ENCODE measurements at regions not wholly inside any gene's neighbourhood (a gene's known extent, or its start where the extent isn't known, plus 50 kb on each side); places are given as distances from the start of the nearest gene placed in this dataset.

DNA sequence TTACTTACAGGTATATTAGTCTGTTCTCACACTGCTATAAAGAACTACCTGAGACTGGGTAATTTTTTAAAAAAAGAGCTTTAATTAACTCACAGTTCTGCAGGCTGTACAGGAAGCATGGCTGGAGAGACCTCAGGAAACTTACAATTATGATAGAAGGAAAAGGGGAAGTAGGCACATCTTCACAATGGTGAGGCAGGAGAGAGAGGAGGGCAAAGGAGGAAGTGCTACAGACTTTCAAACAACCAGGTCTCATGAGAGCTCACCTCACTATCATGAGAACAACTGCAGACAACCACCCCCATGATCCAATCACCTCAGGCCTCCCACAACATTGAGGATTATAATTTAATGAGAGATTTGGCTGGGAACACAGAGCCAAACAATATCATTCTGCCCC lies 511.7 kb downstream of the SLITRK6 start:
- TF ChIP-seq, protein P1, sequence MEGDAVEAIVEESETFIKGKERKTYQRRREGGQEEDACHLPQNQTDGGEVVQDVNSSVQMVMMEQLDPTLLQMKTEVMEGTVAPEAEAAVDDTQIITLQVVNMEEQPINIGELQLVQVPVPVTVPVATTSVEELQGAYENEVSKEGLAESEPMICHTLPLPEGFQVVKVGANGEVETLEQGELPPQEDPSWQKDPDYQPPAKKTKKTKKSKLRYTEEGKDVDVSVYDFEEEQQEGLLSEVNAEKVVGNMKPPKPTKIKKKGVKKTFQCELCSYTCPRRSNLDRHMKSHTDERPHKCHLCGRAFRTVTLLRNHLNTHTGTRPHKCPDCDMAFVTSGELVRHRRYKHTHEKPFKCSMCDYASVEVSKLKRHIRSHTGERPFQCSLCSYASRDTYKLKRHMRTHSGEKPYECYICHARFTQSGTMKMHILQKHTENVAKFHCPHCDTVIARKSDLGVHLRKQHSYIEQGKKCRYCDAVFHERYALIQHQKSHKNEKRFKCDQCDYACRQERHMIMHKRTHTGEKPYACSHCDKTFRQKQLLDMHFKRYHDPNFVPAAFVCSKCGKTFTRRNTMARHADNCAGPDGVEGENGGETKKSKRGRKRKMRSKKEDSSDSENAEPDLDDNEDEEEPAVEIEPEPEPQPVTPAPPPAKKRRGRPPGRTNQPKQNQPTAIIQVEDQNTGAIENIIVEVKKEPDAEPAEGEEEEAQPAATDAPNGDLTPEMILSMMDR (IDR thresholded peaks at IDR 0.05) = no peak
- TF ChIP-seq POLR2AphosphoS5 (IDR thresholded peaks at IDR 0.05) = no peak
